HG03280 (cell line): ENCODE measurements at regions not wholly inside any gene's neighbourhood (a gene's known extent, or its start where the extent isn't known, plus 50 kb on each side); places are given as distances from the start of the nearest gene placed in this dataset.
"Not testable (repeated sequence)": the region's sequence is repeated elsewhere in the genome, so short reads cannot be mapped to it uniquely, and the experiment has no call there.

Source experiments
- ATAC-seq: cut with Tn5 transposase; IDR thresholded peaks from one replicate; pipeline ENCODE4 v1.9.1; 2021; ENCODE audit warnings: mild to moderate bottlenecking, moderate library complexity; ENCODE audit not compliant: unreplicated experiment

GRCh38 chrX:122625239-122625638 is 558.8 kb upstream of the GRIA3 start:
- ATAC-seq: no peak

GRCh38 chrX:122625821-122626220 is 558.3 kb upstream of the GRIA3 start:
- ATAC-seq: no peak

GRCh38 chrX:122626871-122627270 is 557.2 kb upstream of the GRIA3 start:
- ATAC-seq: no peak

GRCh38 chrX:122641136-122641535 is 542.9 kb upstream of the GRIA3 start:
- ATAC-seq: no peak

GRCh38 chrX:122641826-122642225 is 542.3 kb upstream of the GRIA3 start:
- ATAC-seq: no peak

GRCh38 chrX:122655256-122655655 is 528.8 kb upstream of the GRIA3 start:
- not testable (repeated sequence) for ATAC-seq

- no peak for ATAC-seq
Observed at GRCh38 chrX:122666601-122667000, 517.5 kb upstream of the GRIA3 start.

- ATAC-seq: no peak
Observed at GRCh38 chrX:122667667-122668066, 516.4 kb upstream of the GRIA3 start.

GRCh38 chrX:122703762-122704161 is 480.3 kb upstream of the GRIA3 start:
- ATAC-seq: no peak

GRCh38 chrX:122739770-122740169 is 444.3 kb upstream of the GRIA3 start:
- ATAC-seq: no peak

GRCh38 chrX:122770581-122770980 is 413.5 kb upstream of the GRIA3 start:
- no peak for ATAC-seq

- ATAC-seq: no peak
Observed at GRCh38 chrX:122771933-122772332, 412.1 kb upstream of the GRIA3 start.

- no peak for ATAC-seq
Observed at GRCh38 chrX:122777766-122778165, 406.3 kb upstream of the GRIA3 start.

- no peak for ATAC-seq
Observed at GRCh38 chrX:122783918-122784317, 400.2 kb upstream of the GRIA3 start.

GRCh38 chrX:122787231-122787630 is 396.8 kb upstream of the GRIA3 start:
- ATAC-seq: no peak

- ATAC-seq: no peak
Observed at GRCh38 chrX:122788216-122788615, 395.9 kb upstream of the GRIA3 start.

- ATAC-seq: no peak
Observed at GRCh38 chrX:122790376-122791095, 393.5 kb upstream of the GRIA3 start.

GRCh38 chrX:122813876-122814275 is 370.2 kb upstream of the GRIA3 start:
- no peak for ATAC-seq

- no peak for ATAC-seq
Observed at GRCh38 chrX:122816288-122816687, 367.8 kb upstream of the GRIA3 start.

- no peak for ATAC-seq
Observed at GRCh38 chrX:122817321-122817955, 366.6 kb upstream of the GRIA3 start.

GRCh38 chrX:122818068-122818467 is 366.0 kb upstream of the GRIA3 start:
- no peak for ATAC-seq

- no peak for ATAC-seq
Observed at GRCh38 chrX:122833230-122833629, 350.8 kb upstream of the GRIA3 start.

- ATAC-seq: no peak
Observed at GRCh38 chrX:122835886-122836285, 348.2 kb upstream of the GRIA3 start.
